GM12878 (cell line): ENCODE measurements at regions not wholly inside any gene's neighbourhood (a gene's known extent, or its start where the extent isn't known, plus 50 kb on each side); places are given as distances from the start of the nearest gene placed in this dataset.

ENCODE experiments used
- ATAC-seq: fragments of 200-7000 bp; cut with Tn5 transposase; 3 replicates; pipeline ENCODE4 v1.9.1; 2020; ENCODE audit warnings: mild to moderate bottlenecking, moderate library complexity
- BruUV-seq: library from RNA; stranded (reverse); fragments of 400-500 nt; replicated peaks from 2 replicates; lab custom pipeline; 2021; lab: Mats Ljungman, UMichigan
- CTCF ChIA-PET: fragments of 300-600 bp; sonication (Branson Sonifier 250); formaldehyde crosslinking; extraction: SDS; loops from one replicate; lab custom pipeline; 2021; ENCODE audit warnings: inconsistent platforms; lab: Yijun Ruan, JAX
- POLR2A ChIA-PET: fragments of 350-600 bp; formaldehyde crosslinking; extraction: SDS; loops from one replicate; lab custom pipeline; 2021; ENCODE audit warnings: inconsistent platforms; lab: Charles Lee
- RAD21 ChIA-PET: fragments of 300-600 bp; sonication (Branson Sonifier 250); formaldehyde crosslinking; loops from one replicate; lab custom pipeline; 2023; ENCODE audit warnings: antibody characterized with exemption; ENCODE audit not compliant: unreplicated experiment; lab: Charles Lee
- SMC1A ChIA-PET: fragments of 300-600 bp; sonication (Branson Sonifier 250); formaldehyde crosslinking; loops from one replicate; lab custom pipeline; 2023; ENCODE audit not compliant: unreplicated experiment, uncharacterized antibody; lab: Charles Lee
- DNase-seq: peaks from one replicate; pipeline ENCODE4 v3.0.0-alpha.2; 2011; ENCODE audit warnings: low read depth, low spot score
- FAIRE-seq: peaks from 3 replicates; lab custom pipeline; 2011; peaks lifted over from hg19 to GRCh38; lab: Jason Lieb, UNC
- H2AFZ ChIP-seq: 2 replicates; pipeline ENCODE4 v1.6.0; 2011; ENCODE audit warnings: low read depth, low read length, control low read depth; ENCODE audit not compliant: control insufficient read depth
- H3K27ac ChIP-seq: 2 replicates; pipeline ENCODE4 v1.5.1; 2011; ENCODE audit warnings: control low read depth; ENCODE audit not compliant: control insufficient read depth, insufficient read depth
- H3K27me3 ChIP-seq, 2 experiments: replicated peaks in 1 of 2; 2 replicates each; pipeline versions ENCODE4 v1.6.0 to v1.6.1; 2011; ENCODE audit warnings: low read length in 1 of 2; ENCODE audit not compliant: control insufficient read depth in 2 of 2, insufficient read depth in 2 of 2
- H3K36me3 ChIP-seq, 2 experiments: 2 replicates each; pipeline ENCODE4 v1.5.1; 2011; ENCODE audit warnings: low read length in 1 of 2; ENCODE audit not compliant: control insufficient read depth in 2 of 2, insufficient read depth in 2 of 2
- H3K4me1 ChIP-seq: 2 replicates; pipeline ENCODE4 v1.6.1; 2011; ENCODE audit warnings: mild to moderate bottlenecking, low read length, moderate library complexity, mixed read lengths; ENCODE audit not compliant: control insufficient read depth, insufficient read depth
- H3K4me2 ChIP-seq: 2 replicates; pipeline ENCODE4 v1.6.0; 2011; ENCODE audit warnings: control low read depth; ENCODE audit not compliant: control insufficient read depth, insufficient read depth
- H3K4me3 ChIP-seq: fragments of 200-600 bp; sonication (generic); 2 replicates; pipeline ENCODE4 v1.5.1; 2016
- H3K79me2 ChIP-seq: 2 replicates; pipeline ENCODE4 v1.6.0; 2011; ENCODE audit warnings: low read length; ENCODE audit not compliant: control insufficient read depth, insufficient read depth
- H3K9ac ChIP-seq: 2 replicates; pipeline ENCODE4 v1.8.0; 2011; ENCODE audit warnings: low read length, control low read depth, mixed read lengths; ENCODE audit not compliant: control insufficient read depth, insufficient read depth
- H3K9me3 ChIP-seq: replicated peaks from 3 replicates; pipeline ENCODE4 v1.5.1; 2011; ENCODE audit warnings: mild to moderate bottlenecking, low read length; ENCODE audit not compliant: control insufficient read depth, insufficient read depth
- H4K20me1 ChIP-seq: 2 replicates; pipeline ENCODE4 v1.6.0; 2011; ENCODE audit not compliant: control insufficient read depth, insufficient read depth
- BCL11A ChIP-seq: IDR thresholded peaks from 2 replicates; pipeline ENCODE4 v1.6.1; 2011; ENCODE audit warnings: low read depth, low read length
- CBX5 ChIP-seq: sonication (generic); IDR thresholded peaks from 2 replicates; pipeline ENCODE4 v1.6.1; 2016; ENCODE audit warnings: low read depth, moderate library complexity, mild to moderate bottlenecking, inconsistent platforms
- EGR1 ChIP-seq, 2 experiments: IDR thresholded peaks; 1 replicate in 1 of 2; 2 replicates in 1 of 2; pipeline ENCODE4 v1.6.1; 2011 to 2012; ENCODE audit warnings: low read depth in 2 of 2, low read length in 2 of 2, borderline replicate concordance in 1 of 2, mild to moderate bottlenecking in 1 of 2, moderate library complexity in 1 of 2
- EZH2 ChIP-seq: IDR thresholded peaks from 2 replicates; pipeline ENCODE4 v1.6.1; 2012; ENCODE audit warnings: low read depth, mild to moderate bottlenecking, control low read depth, inconsistent platforms, low read length, borderline replicate concordance; ENCODE audit not compliant: control insufficient read depth
- IKZF1 ChIP-seq: fragments of 450-650 bp; conservative IDR thresholded peaks from 2 replicates; pipeline ENCODE4 v1.6.1; 2017; ENCODE audit warnings: antibody characterized with exemption, mild to moderate bottlenecking
- IRF3 ChIP-seq: fragments of 450-650 bp; IDR thresholded peaks from 2 replicates; pipeline ENCODE4 v1.6.1; 2014; ENCODE audit warnings: mild to moderate bottlenecking
- IRF5 ChIP-seq: fragments of 450-650 bp; IDR thresholded peaks from 2 replicates; pipeline ENCODE4 v1.6.1; 2017; ENCODE audit warnings: borderline replicate concordance
- KAT2A ChIP-seq: conservative IDR thresholded peaks from 2 replicates; pipeline ENCODE4 v1.6.1; 2011; ENCODE audit warnings: low read depth, low read length; ENCODE audit not compliant: control insufficient read depth
- NR2C2 ChIP-seq: IDR thresholded peaks from 2 replicates; pipeline ENCODE4 v1.6.1; 2011; ENCODE audit warnings: borderline replicate concordance, low read depth; ENCODE audit not compliant: control insufficient read depth, insufficient read length
- POLR2A ChIP-seq: IDR thresholded peaks from 2 replicates; pipeline ENCODE4 v1.6.1; 2011; ENCODE audit warnings: low read depth, mild to moderate bottlenecking, low read length
- RFX5 ChIP-seq: IDR thresholded peaks from 2 replicates; pipeline ENCODE4 v1.6.1; 2011; ENCODE audit warnings: low read depth, low read length, improper control_type of control experiment
- TCF12 ChIP-seq: IDR thresholded peaks from 2 replicates; pipeline ENCODE4 v1.6.1; 2011; ENCODE audit warnings: low read depth, mild to moderate bottlenecking, low read length
- USF1 ChIP-seq: IDR thresholded peaks from 2 replicates; pipeline ENCODE4 v1.6.1; 2011; ENCODE audit warnings: borderline replicate concordance, low read depth, mild to moderate bottlenecking, moderate library complexity, mixed read lengths, low read length; ENCODE audit not compliant: insufficient read depth; ENCODE audit errors: extremely low read length
- ZNF274 ChIP-seq: IDR thresholded peaks from one replicate; pipeline ENCODE4 v1.8.0; 2011; ENCODE audit not compliant: insufficient read length, insufficient read depth
- WGBS: methylation state at CpG from one replicate; pipeline ENCODE4 v1.1.6; 2016; ENCODE audit warnings: low lambda C conversion rate; ENCODE audit not compliant: insufficient replicate concordance, insufficient coverage; ENCODE audit errors: missing lambda C conversion rate; 5-methylcytosine and 5-hydroxymethylcytosine counted together
- in situ Hi-C: fragments of 300-500 bp; cut with MboI; formaldehyde crosslinking; loops from 9 replicates; pipeline ENCODE4 v1.14.3; 2018; ENCODE audit warnings: mixed read lengths
- intact Hi-C: fragments of 100-400 bp; cut with micrococcal nuclease; formaldehyde crosslinking; loops from one replicate; pipeline ENCODE4 v1.14.2; 2022; ENCODE audit not compliant: unreplicated experiment

- Histone ChIP-seq H2AFZ (no peak overlapping the region), H3K79me2 (no peaks in the 10 kb centered on the region), H4K20me1 (no peaks in the 10 kb centered on the region), H3K27me3 (no peaks in the 10 kb centered on the region), H3K9ac (no peak overlapping the region), H3K27ac (no peak overlapping the region), H3K4me3 (no peak overlapping the region), H3K9me3 (no peaks in the 10 kb centered on the region), H3K4me1 (no peaks in the 10 kb centered on the region), H3K4me2 (no peak overlapping the region), H3K36me3 (no peaks in the 10 kb centered on the region)
- intact Hi-C loops (no loop called here), in situ Hi-C loops (no loop called here)
- no TSS peak for BruUV-seq
- CTCF ChIA-PET, result no interaction called here
- ATAC-seq (no peak), FAIRE-seq (no peak), DNase-seq (no peak)
- SMC1A ChIA-PET, result no interaction called here
- 49% methylated on average over 13 of the region's 13 CpGs for WGBS
- RAD21 ChIA-PET, result no interaction called here
- TF ChIP-seq EGR1 (IDR thresholded peaks at IDR 0.05; ENCODE audit: borderline replicate concordance in 1 of 2, low read depth in 2 of 2, low read length in 2 of 2), result no peak
- no peak for TF ChIP-seq RFX5
- TF ChIP-seq ZNF274, result no peak
- no peak for TF ChIP-seq POLR2A
- no peak for TF ChIP-seq KAT2A
- no peak for TF ChIP-seq IRF3
- no peak for TF ChIP-seq NR2C2
- TF ChIP-seq TCF12, result no peak
- TF ChIP-seq BCL11A, result no peak
- TF ChIP-seq USF1, result no peak
- TF ChIP-seq CBX5, result no peak
- TF ChIP-seq EZH2, result no peak
- no peak for TF ChIP-seq IKZF1
- no peak for TF ChIP-seq IRF5
- POLR2A ChIA-PET, result no interaction called here
Observed at GRCh38 chr22:23403720-23404688, 176.1 kb downstream of the IGLL1 start.
